ENCODE measurements at regions not wholly inside any gene's neighbourhood (a gene's known extent, or its start where the extent isn't known, plus 50 kb on each side); places are given as distances from the start of the nearest gene placed in this dataset.

GRCh38 chr18:9032519-9032918 is 70.0 kb upstream of the NDUFV2 start:
- Histone ChIP-seq H3K4me3 (ENCODE audit: low read depth, low read length) (no peak overlapping the region), H3K36me3 (ENCODE audit: control insufficient read depth, insufficient read depth, low read length) (no peaks in the 10 kb centered on the region), H3K79me2 (no peaks in the 10 kb centered on the region), H3K9me3 (ENCODE audit: control insufficient read depth, low read length) (no peaks in the 10 kb centered on the region), H3K4me1 (peaks cover 1% of the 10 kb centered on the region), H3K4me2 (ENCODE audit: low read length) (no peak overlapping the region), H3K27ac (no peak overlapping the region), H3K27me3 (ENCODE audit: control insufficient read depth, insufficient read depth, low read length) (no peaks in the 10 kb centered on the region), H2AFZ (no peak overlapping the region), H3K9ac (no peak overlapping the region)
- TF ChIP-seq, protein P1, sequence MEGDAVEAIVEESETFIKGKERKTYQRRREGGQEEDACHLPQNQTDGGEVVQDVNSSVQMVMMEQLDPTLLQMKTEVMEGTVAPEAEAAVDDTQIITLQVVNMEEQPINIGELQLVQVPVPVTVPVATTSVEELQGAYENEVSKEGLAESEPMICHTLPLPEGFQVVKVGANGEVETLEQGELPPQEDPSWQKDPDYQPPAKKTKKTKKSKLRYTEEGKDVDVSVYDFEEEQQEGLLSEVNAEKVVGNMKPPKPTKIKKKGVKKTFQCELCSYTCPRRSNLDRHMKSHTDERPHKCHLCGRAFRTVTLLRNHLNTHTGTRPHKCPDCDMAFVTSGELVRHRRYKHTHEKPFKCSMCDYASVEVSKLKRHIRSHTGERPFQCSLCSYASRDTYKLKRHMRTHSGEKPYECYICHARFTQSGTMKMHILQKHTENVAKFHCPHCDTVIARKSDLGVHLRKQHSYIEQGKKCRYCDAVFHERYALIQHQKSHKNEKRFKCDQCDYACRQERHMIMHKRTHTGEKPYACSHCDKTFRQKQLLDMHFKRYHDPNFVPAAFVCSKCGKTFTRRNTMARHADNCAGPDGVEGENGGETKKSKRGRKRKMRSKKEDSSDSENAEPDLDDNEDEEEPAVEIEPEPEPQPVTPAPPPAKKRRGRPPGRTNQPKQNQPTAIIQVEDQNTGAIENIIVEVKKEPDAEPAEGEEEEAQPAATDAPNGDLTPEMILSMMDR (IDR thresholded peaks at IDR 0.05), result no peak

DNA sequence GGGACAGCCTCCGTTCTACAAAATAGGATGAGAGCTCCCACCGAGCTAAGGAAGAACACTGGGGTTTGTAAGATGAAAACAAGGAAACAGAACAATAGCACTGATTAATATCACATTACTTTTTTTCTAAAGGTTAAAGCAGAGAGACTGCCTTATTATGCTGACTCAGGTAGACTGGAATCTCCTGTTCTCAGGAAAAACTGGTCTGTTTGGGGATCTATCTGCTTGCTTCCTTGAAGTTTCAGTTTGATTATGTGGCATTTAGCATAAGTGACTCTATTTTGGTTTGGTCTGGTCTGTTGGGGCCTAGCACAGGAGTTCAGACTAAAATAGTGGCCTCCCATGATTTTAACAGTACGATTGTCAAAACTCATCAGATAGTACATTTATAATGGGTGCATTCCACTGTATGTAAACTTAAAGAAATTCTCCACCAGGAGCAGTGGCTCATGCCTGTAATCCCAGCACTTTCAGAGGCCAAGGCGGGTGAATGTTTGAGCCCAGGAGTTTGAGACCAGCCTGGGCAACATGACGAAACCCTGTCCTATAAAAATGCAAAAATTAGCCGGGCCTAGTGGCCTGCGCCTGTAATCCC is 64.1 kb upstream of the NDUFV2 start:
- no peaks in the 10 kb centered on the region for H3K79me2 ChIP-seq
- peaks cover 12% of the 10 kb centered on the region for H3K4me1 ChIP-seq
- H3K9me3 ChIP-seq (ENCODE audit: control insufficient read depth, low read length), result no peaks in the 10 kb centered on the region
- no peak overlapping the region for H3K4me2 ChIP-seq (ENCODE audit: low read length)
- no peak overlapping the region for H3K4me3 ChIP-seq (ENCODE audit: low read depth, low read length)
- no peaks in the 10 kb centered on the region for H3K27me3 ChIP-seq (ENCODE audit: control insufficient read depth, insufficient read depth, low read length)
- no peak overlapping the region for H3K9ac ChIP-seq
- H2AFZ ChIP-seq, result peak overlapping the region; percentile 82
- H3K27ac ChIP-seq, result peak overlapping the region; percentile 36
- H3K36me3 ChIP-seq (ENCODE audit: control insufficient read depth, insufficient read depth, low read length), result no peaks in the 10 kb centered on the region
- TF ChIP-seq, protein P1 (IDR thresholded peaks at IDR 0.05), result no peak

DNA sequence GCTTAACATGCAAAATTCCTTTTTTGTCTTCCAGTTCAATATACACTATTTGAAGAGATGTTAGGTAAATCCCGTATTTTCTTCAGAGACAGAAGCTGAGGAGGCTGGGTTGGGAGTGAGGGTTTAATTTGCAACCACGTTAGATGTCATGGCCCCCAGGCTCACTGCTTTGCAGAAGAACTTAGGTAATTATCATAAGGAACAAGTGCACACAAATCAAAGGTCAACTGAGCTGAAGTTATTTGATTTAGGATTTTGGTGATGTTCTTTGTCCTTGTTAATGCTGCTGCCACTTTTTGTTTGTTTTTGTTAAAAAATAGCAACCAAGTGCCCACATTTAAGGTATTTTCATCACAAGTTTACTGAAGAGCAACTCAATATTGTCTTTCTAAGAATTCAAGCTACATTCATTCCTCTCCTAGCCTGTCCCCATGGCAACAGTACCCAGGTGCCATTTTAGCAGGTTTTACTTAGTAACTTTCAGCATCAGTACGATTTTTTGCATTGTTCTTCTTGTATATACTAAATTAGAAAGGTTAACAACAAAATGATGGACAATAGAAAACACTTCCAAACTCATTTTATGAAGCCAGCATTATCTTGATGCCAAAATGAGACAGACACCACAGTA is 62.9 kb upstream of the NDUFV2 start:
- TF ChIP-seq, protein P1 (IDR thresholded peaks at IDR 0.05), result no peak
- Histone ChIP-seq H2AFZ (no peak overlapping the region), H3K4me2 (ENCODE audit: low read length) (no peak overlapping the region), H3K4me3 (ENCODE audit: low read depth, low read length) (no peak overlapping the region), H3K79me2 (no peaks in the 10 kb centered on the region), H3K4me1 (peaks cover 12% of the 10 kb centered on the region), H3K27ac (no peak overlapping the region), H3K36me3 (ENCODE audit: control insufficient read depth, insufficient read depth, low read length) (no peaks in the 10 kb centered on the region), H3K9ac (no peak overlapping the region), H3K27me3 (ENCODE audit: control insufficient read depth, insufficient read depth, low read length) (no peaks in the 10 kb centered on the region), H3K9me3 (ENCODE audit: control insufficient read depth, low read length) (no peaks in the 10 kb centered on the region)

- Histone ChIP-seq H3K79me2 (no peaks in the 10 kb centered on the region), H3K27me3 (ENCODE audit: control insufficient read depth, insufficient read depth, low read length) (no peaks in the 10 kb centered on the region), H3K4me3 (ENCODE audit: low read depth, low read length) (no peak overlapping the region), H3K9me3 (ENCODE audit: control insufficient read depth, low read length) (no peaks in the 10 kb centered on the region), H2AFZ (no peak overlapping the region), H3K4me1 (peaks cover 7% of the 10 kb centered on the region), H3K9ac (no peak overlapping the region), H3K36me3 (ENCODE audit: control insufficient read depth, insufficient read depth, low read length) (no peaks in the 10 kb centered on the region), H3K4me2 (ENCODE audit: low read length) (no peak overlapping the region), H3K27ac (no peak overlapping the region)
- TF ChIP-seq, protein P1 (IDR thresholded peaks at IDR 0.05), result no peak
Observed at GRCh38 chr18:9042766-9043481, 59.6 kb upstream of the NDUFV2 start.

All from parathyroid adenoma (tissue), 2 donors.